GM23338 (cell line): ENCODE measurements at regions not wholly inside any gene's neighbourhood (a gene's known extent, or its start where the extent isn't known, plus 50 kb on each side); places are given as distances from the start of the nearest gene placed in this dataset.

Source experiments
- EZH2phosphoT487 ChIP-seq: fragments of 200-600 bp; sonication (generic); IDR thresholded peaks from one replicate; pipeline ENCODE4 v1.8.1; 2018; ENCODE audit warnings: antibody characterized with exemption; ENCODE audit not compliant: unreplicated experiment
- POLR2AphosphoS5 ChIP-seq: IDR thresholded peaks from 2 replicates; pipeline ENCODE4 v1.6.1; 2016; ENCODE audit warnings: antibody characterized with exemption, low read depth
- TF ChIP-seq, protein P1 (sequence below), 2 experiments: fragments of 200-600 bp in 1 of 2; sonication (generic) in 1 of 2; conservative IDR thresholded peaks; 2 replicates each; pipeline versions ENCODE4 v1.5.1 to v1.6.1; 2016 to 2017; ENCODE audit warnings: antibody characterized with exemption in 2 of 2, low read depth in 2 of 2, mild to moderate bottlenecking in 2 of 2, moderate library complexity in 1 of 2
- TF ChIP-seq, protein P2 (sequence below): IDR thresholded peaks from 2 replicates; pipeline ENCODE4 v1.6.1; 2016; ENCODE audit warnings: antibody characterized with exemption
- TF ChIP-seq, protein P3 (sequence below): IDR thresholded peaks from one replicate; pipeline ENCODE4 v1.6.1; 2018; ENCODE audit warnings: antibody characterized with exemption; ENCODE audit not compliant: unreplicated experiment

DNA sequence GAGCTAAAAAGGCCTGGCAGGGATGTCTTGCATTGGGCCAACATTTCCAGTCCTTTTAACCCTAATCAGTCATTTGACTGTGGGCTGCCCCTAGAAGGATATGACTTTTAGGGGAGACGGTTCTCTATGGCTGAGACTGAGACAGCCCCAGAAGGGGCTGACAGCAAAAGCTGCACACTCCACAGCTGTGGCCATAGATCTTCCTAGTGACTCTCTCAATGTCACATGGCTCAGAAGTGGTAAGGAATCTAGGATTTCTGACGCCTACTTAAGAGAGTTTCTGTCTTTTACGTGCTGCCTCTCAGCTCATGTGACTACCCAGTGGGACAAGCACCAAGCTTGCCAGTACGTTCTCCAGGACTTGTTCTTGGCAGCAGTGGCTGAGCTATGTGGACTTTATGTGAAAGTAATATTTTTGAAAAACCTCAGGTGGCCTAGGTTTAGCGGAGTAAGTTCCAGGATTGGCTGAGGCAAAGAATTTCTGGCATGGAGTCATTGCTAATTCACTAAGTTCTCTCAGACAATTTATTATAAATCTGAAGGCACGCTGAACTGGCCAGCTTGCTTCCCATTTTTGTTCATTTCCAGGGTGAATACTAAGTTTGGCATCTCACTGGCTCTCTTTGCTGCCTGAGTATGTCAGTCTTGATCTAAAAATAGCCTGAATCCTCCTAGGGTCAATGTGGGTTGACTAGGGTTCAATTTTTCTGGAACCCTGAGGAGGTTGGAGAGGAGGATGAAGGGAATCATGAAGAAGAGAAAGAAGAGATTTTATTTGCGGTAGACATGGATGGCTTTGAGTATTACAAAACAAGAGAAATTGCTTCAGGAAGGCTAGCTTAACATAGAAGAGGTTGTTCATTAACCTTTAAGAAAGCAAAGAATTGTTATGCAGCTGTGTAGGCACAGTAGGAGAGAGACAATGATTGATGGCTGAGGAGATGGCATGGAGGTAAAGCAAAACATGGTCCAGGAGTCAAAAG lies 271.8 kb downstream of the AEBP2 start:
- TF ChIP-seq EZH2phosphoT487, result no peak
- TF ChIP-seq, protein P1, sequence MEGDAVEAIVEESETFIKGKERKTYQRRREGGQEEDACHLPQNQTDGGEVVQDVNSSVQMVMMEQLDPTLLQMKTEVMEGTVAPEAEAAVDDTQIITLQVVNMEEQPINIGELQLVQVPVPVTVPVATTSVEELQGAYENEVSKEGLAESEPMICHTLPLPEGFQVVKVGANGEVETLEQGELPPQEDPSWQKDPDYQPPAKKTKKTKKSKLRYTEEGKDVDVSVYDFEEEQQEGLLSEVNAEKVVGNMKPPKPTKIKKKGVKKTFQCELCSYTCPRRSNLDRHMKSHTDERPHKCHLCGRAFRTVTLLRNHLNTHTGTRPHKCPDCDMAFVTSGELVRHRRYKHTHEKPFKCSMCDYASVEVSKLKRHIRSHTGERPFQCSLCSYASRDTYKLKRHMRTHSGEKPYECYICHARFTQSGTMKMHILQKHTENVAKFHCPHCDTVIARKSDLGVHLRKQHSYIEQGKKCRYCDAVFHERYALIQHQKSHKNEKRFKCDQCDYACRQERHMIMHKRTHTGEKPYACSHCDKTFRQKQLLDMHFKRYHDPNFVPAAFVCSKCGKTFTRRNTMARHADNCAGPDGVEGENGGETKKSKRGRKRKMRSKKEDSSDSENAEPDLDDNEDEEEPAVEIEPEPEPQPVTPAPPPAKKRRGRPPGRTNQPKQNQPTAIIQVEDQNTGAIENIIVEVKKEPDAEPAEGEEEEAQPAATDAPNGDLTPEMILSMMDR (conservative IDR thresholded peaks at IDR 0.05; ENCODE audit: low read depth in 2 of 2), result no peak
- TF ChIP-seq, protein P2, sequence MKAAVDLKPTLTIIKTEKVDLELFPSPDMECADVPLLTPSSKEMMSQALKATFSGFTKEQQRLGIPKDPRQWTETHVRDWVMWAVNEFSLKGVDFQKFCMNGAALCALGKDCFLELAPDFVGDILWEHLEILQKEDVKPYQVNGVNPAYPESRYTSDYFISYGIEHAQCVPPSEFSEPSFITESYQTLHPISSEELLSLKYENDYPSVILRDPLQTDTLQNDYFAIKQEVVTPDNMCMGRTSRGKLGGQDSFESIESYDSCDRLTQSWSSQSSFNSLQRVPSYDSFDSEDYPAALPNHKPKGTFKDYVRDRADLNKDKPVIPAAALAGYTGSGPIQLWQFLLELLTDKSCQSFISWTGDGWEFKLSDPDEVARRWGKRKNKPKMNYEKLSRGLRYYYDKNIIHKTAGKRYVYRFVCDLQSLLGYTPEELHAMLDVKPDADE, result no peak
- TF ChIP-seq, protein P3, sequence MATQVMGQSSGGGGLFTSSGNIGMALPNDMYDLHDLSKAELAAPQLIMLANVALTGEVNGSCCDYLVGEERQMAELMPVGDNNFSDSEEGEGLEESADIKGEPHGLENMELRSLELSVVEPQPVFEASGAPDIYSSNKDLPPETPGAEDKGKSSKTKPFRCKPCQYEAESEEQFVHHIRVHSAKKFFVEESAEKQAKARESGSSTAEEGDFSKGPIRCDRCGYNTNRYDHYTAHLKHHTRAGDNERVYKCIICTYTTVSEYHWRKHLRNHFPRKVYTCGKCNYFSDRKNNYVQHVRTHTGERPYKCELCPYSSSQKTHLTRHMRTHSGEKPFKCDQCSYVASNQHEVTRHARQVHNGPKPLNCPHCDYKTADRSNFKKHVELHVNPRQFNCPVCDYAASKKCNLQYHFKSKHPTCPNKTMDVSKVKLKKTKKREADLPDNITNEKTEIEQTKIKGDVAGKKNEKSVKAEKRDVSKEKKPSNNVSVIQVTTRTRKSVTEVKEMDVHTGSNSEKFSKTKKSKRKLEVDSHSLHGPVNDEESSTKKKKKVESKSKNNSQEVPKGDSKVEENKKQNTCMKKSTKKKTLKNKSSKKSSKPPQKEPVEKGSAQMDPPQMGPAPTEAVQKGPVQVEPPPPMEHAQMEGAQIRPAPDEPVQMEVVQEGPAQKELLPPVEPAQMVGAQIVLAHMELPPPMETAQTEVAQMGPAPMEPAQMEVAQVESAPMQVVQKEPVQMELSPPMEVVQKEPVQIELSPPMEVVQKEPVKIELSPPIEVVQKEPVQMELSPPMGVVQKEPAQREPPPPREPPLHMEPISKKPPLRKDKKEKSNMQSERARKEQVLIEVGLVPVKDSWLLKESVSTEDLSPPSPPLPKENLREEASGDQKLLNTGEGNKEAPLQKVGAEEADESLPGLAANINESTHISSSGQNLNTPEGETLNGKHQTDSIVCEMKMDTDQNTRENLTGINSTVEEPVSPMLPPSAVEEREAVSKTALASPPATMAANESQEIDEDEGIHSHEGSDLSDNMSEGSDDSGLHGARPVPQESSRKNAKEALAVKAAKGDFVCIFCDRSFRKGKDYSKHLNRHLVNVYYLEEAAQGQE, result no peak
- TF ChIP-seq POLR2AphosphoS5, result no peak
